Breast epithelium (tissue), 4 donors: ENCODE measurements at regions not wholly inside any gene's neighbourhood (a gene's known extent, or its start where the extent isn't known, plus 50 kb on each side); places are given as distances from the start of the nearest gene placed in this dataset.
"Not testable (repeated sequence)": the region's sequence is repeated elsewhere in the genome, so short reads cannot be mapped to it uniquely, and the experiment has no call there.

Experiments
- DNase-seq, 2 donors: peaks; one replicate each; pipeline ENCODE4 v3.0.0-alpha.2; 2019; ENCODE audit warnings: low spot score in 2 of 2
- H3K27ac ChIP-seq, 2 donors: fragments of 200-600 bp; sonication (generic) in 1 of 2; one replicate each; pipeline ENCODE4 v1.5.1; 2016 to 2019; ENCODE audit warnings: mild to moderate bottlenecking in 1 of 2
- H3K27me3 ChIP-seq, 2 donors: fragments of 200-600 bp; sonication (generic) in 1 of 2; one replicate each; pipeline versions ENCODE4 v1.5.1 to v1.6.0; 2017 to 2019; ENCODE audit warnings: control low read depth in 1 of 2, mild to moderate bottlenecking in 1 of 2
- H3K36me3 ChIP-seq: fragments of 200-600 bp; one replicate; pipeline ENCODE4 v1.5.1; 2019
- H3K4me1 ChIP-seq, 2 donors: fragments of 200-600 bp; sonication (generic); one replicate each; pipeline ENCODE4 v1.5.1; 2016 to 2019; ENCODE audit warnings: control low read depth in 1 of 2
- H3K4me3 ChIP-seq, 3 donors: fragments of 200-600 bp; sonication (generic); 1 replicate in 2 of 3; 2 replicates in 1 of 3; pipeline ENCODE4 v1.5.1; 2016 to 2019; ENCODE audit warnings: mild to moderate bottlenecking in 3 of 3, moderate library complexity in 2 of 3
- H3K9me3 ChIP-seq, 2 donors: fragments of 200-600 bp; sonication (generic) in 1 of 2; one replicate each; pipeline ENCODE4 v1.5.1; 2016 to 2019; ENCODE audit warnings: control low read depth in 1 of 2
- intact Hi-C: fragments of 100-400 bp; cut with DNase I; formaldehyde crosslinking; loops from one replicate; pipeline ENCODE4 v1.15.1; 2023; ENCODE audit warnings: low total_unique reads

GRCh38 chr15:30688684-30689083 is 62.8 kb downstream of the ARHGAP11B start:
- DNase-seq, H3K27ac ChIP-seq, H3K4me1 ChIP-seq, H3K4me3 ChIP-seq, H3K27me3 ChIP-seq, intact Hi-C loops, H3K36me3 ChIP-seq, H3K9me3 ChIP-seq: not testable (repeated sequence)

- intact Hi-C loops, H3K4me1 ChIP-seq, H3K9me3 ChIP-seq, H3K27me3 ChIP-seq, H3K4me3 ChIP-seq, H3K36me3 ChIP-seq, DNase-seq, H3K27ac ChIP-seq: not testable (repeated sequence)
These were observed 64.2 kb downstream of the ARHGAP11B start for GRCh38 chr15:30690153-30690552.

- intact Hi-C loops, DNase-seq, H3K27me3 ChIP-seq, H3K4me3 ChIP-seq, H3K4me1 ChIP-seq, H3K36me3 ChIP-seq, H3K9me3 ChIP-seq, H3K27ac ChIP-seq: not testable (repeated sequence)
These were observed 69.9 kb downstream of the ARHGAP11B start for GRCh38 chr15:30695811-30696210.

GRCh38 chr15:30696439-30697314 is 70.7 kb downstream of the ARHGAP11B start:
- intact Hi-C loops, H3K27ac ChIP-seq, H3K4me3 ChIP-seq, H3K9me3 ChIP-seq, DNase-seq, H3K36me3 ChIP-seq, H3K4me1 ChIP-seq, H3K27me3 ChIP-seq: not testable (repeated sequence)

GRCh38 chr15:30697315-30697685 is 71.4 kb downstream of the ARHGAP11B start:
- DNase-seq, H3K9me3 ChIP-seq, H3K4me3 ChIP-seq, H3K4me1 ChIP-seq, H3K27me3 ChIP-seq, H3K36me3 ChIP-seq, intact Hi-C loops, H3K27ac ChIP-seq: not testable (repeated sequence)

GRCh38 chr15:30700006-30700597 is 74.2 kb downstream of the ARHGAP11B start:
- H3K4me1 ChIP-seq, H3K36me3 ChIP-seq, H3K27me3 ChIP-seq, intact Hi-C loops, H3K9me3 ChIP-seq, H3K4me3 ChIP-seq, H3K27ac ChIP-seq, DNase-seq: not testable (repeated sequence)

- H3K4me3 ChIP-seq, H3K27ac ChIP-seq, H3K27me3 ChIP-seq, intact Hi-C loops, H3K9me3 ChIP-seq, H3K36me3 ChIP-seq, H3K4me1 ChIP-seq, DNase-seq: not testable (repeated sequence)
These were observed 82.2 kb downstream of the ARHGAP11B start for GRCh38 chr15:30707976-30708685.

- H3K4me3 ChIP-seq, H3K9me3 ChIP-seq, H3K4me1 ChIP-seq, DNase-seq, H3K27me3 ChIP-seq, H3K27ac ChIP-seq, intact Hi-C loops, H3K36me3 ChIP-seq: not testable (repeated sequence)
These were observed 82.9 kb downstream of the ARHGAP11B start for GRCh38 chr15:30708809-30709208.

- DNase-seq, H3K27ac ChIP-seq, intact Hi-C loops, H3K4me1 ChIP-seq, H3K36me3 ChIP-seq, H3K4me3 ChIP-seq, H3K27me3 ChIP-seq, H3K9me3 ChIP-seq: not testable (repeated sequence)
These were observed 92.2 kb downstream of the ARHGAP11B start for GRCh38 chr15:30718038-30718643.

GRCh38 chr15:30719363-30719762 is 93.4 kb downstream of the ARHGAP11B start:
- H3K27ac ChIP-seq, H3K9me3 ChIP-seq, H3K27me3 ChIP-seq, H3K4me3 ChIP-seq, H3K4me1 ChIP-seq, H3K36me3 ChIP-seq, DNase-seq, intact Hi-C loops: not testable (repeated sequence)

- H3K9me3 ChIP-seq, H3K27me3 ChIP-seq, H3K4me1 ChIP-seq, H3K27ac ChIP-seq, H3K4me3 ChIP-seq, DNase-seq, H3K36me3 ChIP-seq, intact Hi-C loops: not testable (repeated sequence)
These were observed 94.9 kb downstream of the ARHGAP11B start for GRCh38 chr15:30720825-30721224.

GRCh38 chr15:30721529-30721928 is 95.6 kb downstream of the ARHGAP11B start:
- H3K4me3 ChIP-seq, H3K27me3 ChIP-seq, DNase-seq, H3K27ac ChIP-seq, H3K9me3 ChIP-seq, H3K36me3 ChIP-seq, H3K4me1 ChIP-seq, intact Hi-C loops: not testable (repeated sequence)

- H3K4me3 ChIP-seq, DNase-seq, intact Hi-C loops, H3K36me3 ChIP-seq, H3K4me1 ChIP-seq, H3K27ac ChIP-seq, H3K27me3 ChIP-seq, H3K9me3 ChIP-seq: not testable (repeated sequence)
These were observed 97.7 kb downstream of the ARHGAP11B start for GRCh38 chr15:30723540-30724175.
